HG03558 (cell line): ENCODE measurements at regions not wholly inside any gene's neighbourhood (a gene's known extent, or its start where the extent isn't known, plus 50 kb on each side); places are given as distances from the start of the nearest gene placed in this dataset.
"Not testable (repeated sequence)": the region's sequence is repeated elsewhere in the genome, so short reads cannot be mapped to it uniquely, and the experiment has no call there.

ENCODE experiments used
- ATAC-seq: cut with Tn5 transposase; IDR thresholded peaks from one replicate; pipeline ENCODE4 v1.9.1; 2021; ENCODE audit warnings: moderate number of reproducible peaks; ENCODE audit not compliant: unreplicated experiment; ENCODE audit errors: extremely low read depth

- ATAC-seq = no peak
Measured at GRCh38 chr1:60695716-60696171, 386.6 kb upstream of the NFIA start.

- ATAC-seq = no peak
Measured at GRCh38 chr1:60694980-60695379, 387.4 kb upstream of the NFIA start.

DNA sequence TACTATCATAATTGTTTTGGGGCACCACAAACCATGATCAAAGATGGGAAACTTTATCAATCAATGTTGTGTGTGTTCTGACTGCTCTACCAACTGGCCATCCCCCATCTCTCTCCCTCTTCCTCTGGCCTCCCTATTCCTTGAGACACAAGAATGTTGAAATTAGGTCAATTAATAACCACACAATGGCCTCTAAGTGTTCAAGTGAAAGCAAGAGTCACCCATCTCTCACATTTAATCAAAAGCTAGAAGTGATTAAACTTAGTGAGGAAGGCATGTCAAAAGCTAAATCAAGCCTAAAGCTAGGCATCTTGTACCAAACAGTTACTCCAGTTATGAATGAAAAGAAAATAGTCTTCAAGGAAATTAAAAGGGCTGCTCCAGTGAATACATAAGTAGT is 390.3 kb upstream of the NFIA start:
- no peak for ATAC-seq

GRCh38 chr1:60688221-60688620 is 394.1 kb upstream of the NFIA start:
- ATAC-seq = not testable (repeated sequence)

GRCh38 chr1:60681095-60681860 is 401.1 kb upstream of the NFIA start:
- ATAC-seq = no peak

DNA sequence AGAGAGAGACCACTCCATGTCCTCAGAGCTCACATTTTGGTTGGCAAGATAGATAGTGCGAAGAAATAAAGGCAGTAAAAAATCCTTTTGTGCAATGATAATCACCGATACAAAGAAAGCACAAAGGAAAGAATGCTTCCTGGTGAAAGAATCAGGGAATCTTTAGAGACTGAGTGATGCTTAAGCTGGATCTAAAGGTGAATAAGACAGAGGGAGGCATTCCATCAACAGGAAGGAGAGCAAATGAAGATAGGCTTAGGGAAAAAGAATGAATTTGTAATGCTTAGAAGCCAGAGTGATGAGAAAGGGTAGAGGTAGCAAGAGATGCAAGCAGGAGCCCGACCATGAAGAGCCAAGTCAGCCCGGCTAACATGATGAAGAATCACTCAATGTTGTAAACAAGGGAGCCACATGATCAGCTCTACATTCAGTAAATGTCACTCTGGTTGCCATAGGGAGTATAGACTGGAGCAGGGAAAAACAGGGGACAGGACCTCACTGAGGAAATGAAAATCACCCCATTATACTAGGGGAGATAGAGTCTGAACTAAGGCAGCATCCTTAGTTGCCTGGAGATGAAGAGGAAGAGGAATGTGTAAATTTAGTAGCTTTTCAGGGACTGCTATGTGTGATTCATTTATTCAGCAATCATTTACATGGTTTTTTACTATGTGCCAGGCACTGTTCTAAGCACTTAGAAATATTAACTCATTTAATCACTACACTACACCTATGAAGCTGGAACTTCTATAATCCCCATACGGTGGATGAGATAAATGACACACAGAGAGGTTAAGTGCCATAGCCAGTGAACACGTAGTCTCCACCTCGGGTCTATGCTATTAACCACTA is 402.6 kb upstream of the NFIA start:
- no peak for ATAC-seq

- ATAC-seq = no peak
Measured at GRCh38 chr1:60678802-60679201, 403.6 kb upstream of the NFIA start.

DNA sequence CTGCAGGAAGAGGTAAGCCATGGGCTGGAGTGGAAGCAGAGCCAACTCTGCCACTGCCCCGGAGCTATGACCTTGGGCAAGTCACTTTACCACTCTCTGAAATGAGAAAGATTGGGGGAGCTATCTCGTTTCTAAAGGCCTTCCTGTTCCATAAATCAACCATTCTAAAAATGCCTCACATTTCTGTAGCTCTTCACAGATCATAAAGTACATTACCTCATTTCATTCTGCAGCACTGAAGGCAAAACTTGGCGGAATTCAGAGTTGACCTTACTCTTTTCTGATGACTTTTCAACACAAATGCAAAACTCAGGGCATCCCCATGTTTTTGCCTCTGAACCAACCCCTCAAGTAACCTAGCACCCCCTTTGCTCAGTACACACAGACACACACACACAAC is 404.0 kb upstream of the NFIA start:
- ATAC-seq = no peak

- no peak for ATAC-seq
Measured at GRCh38 chr1:60672449-60672848, 409.9 kb upstream of the NFIA start.

GRCh38 chr1:60670302-60670701 is 412.1 kb upstream of the NFIA start:
- no peak for ATAC-seq

DNA sequence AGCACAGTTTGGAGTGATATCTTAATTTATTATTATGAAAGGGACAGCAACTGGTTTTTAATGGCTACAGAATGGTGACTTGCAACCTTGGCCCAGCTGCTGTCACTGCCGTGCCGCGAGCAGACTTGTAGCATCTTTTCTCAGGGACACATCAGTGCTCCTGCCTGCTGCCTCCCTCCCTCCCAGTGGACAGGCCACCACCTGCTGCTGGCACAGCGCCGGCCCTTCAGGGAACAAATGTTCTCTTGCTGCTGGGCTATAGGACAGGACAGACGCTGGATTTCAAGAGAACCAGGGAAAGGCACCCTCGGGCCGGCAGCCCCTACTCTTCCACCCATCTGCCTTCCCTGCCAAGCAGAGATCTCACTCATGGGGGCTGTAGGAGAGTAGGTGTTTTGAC is 413.8 kb upstream of the NFIA start:
- no peak for ATAC-seq

DNA sequence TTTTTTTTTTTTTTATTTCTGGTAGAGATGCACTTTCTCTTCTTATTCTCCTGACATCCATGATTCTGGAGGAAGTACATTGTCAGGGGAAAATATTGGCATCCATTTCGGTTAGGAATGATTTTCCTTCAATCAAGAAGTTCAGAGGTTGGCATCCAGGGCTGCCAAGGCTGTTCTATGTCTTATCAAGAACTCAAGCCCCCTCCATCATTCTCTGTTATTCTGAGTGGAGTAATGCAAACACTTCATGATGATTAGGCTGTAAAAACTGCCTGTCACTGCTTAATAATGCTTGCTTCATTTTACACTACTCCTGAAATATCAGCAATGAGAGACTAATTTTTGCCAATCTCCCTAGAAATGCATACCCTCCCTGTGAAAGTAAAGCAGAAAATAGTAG is 417.1 kb upstream of the NFIA start:
- no peak for ATAC-seq

- no peak for ATAC-seq
Measured at GRCh38 chr1:60664086-60664625, 418.2 kb upstream of the NFIA start.

DNA sequence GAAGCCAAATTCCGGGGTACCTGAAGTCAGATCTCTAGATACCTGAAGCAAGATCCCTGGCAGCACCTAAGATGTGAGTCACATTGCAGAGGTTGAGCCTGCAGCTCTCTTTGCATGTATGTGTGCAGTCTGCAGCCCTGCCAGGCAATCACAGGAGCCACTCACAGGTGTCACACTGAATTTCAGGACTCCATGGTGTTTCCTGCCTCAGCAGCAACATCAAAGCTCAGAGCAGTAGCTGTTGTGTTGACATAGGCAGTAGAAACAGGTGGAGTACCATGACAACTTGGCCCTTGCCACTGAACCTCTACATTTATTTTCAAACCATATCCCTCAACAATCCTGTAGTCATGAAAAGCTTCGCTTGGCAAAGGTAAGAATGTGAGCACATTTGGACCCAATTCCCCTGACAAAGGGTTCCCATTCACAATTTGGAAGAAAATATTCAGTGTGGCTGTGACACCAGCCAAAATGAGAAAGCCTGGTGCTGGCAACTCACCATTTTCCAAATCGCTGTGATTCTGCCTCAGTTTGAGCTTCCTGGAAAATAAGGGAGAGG is 419.8 kb upstream of the NFIA start:
- no peak for ATAC-seq

DNA sequence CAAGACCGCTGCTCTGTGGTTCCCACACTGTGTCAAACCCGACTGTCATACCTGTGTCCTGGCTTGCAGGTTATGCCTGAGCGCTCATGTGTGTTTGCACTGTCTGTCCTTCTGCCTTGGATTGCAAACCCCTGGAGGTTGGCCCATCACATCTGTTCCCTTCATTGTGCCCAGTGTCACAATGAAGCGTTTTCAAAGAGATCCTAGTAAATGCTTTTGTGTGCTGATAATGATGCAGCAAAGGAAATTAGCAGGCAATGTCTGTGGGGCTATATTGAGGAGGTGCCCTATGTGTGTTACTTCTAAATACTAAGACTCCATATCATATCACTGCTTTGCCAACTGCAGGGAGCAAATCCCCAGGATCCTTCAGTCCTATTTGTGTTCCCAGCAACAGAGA is 424.4 kb upstream of the NFIA start:
- no peak for ATAC-seq

- ATAC-seq = no peak
Measured at GRCh38 chr1:60655679-60656355, 426.5 kb upstream of the NFIA start.

DNA sequence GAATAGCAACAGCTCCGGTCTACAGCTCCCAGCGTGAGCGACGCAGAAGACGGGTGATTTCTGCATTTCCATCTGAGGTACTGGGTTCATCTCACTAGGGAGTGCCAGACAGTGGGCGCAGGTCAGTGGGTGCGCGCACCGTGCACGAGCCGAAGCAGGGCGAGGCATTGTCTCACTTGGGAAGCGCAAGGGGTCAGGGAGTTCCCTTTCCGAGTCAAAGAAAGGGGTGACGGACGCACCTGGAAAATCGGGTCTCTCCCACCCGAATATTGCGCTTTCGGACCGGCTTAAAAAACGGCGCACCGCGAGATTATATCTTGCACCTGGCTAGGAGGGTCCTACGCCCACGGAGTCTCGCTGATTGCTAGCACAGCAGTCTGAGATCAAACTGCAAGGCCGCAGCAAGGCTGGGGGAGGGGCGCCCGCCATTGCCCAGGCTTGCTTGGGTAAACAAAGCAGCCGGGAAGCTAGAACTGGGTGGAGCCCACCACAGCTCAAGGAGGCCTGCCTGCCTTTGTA is 442.3 kb upstream of the NFIA start:
- not testable (repeated sequence) for ATAC-seq

DNA sequence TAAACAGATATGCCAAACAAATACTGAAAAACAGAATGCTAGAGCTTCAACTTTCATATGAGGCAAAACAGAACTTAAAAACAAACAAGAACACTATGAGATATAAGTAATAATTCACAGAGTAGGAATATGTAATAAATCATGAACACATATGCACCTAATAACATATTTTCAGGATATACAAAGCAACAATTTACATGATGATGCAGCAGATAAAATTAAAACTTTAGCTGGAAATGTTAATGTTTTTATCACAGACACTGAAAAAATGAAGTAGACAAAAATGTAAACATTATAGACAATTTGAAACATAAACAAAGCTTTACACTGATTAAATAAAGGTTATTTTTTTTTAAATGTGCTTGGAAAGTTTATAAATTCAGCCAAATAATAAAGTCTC is 443.1 kb upstream of the NFIA start:
- no peak for ATAC-seq

- no peak for ATAC-seq
Measured at GRCh38 chr1:60637651-60638050, 444.7 kb upstream of the NFIA start.

DNA sequence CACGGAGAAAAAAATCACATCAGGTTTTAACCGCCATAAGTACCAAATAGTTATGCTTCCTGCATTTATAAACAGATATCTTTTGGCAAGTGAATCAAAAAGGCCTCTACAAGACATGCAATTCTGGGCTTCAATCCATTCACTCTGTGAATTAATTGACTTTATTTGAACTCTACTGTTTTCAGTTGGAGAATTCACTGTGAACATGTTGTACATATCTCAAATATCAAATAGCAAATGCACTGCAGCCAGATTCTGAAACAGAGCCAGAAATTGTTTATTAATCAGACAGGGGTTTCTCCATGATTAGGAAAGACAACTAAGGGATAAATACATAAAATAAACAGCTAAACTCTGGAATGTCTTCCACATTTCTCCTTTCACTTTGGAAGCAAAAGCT is 445.4 kb upstream of the NFIA start:
- no peak for ATAC-seq
